Calu3 (cell line): ENCODE measurements at regions not wholly inside any gene's neighbourhood (a gene's known extent, or its start where the extent isn't known, plus 50 kb on each side); places are given as distances from the start of the nearest gene placed in this dataset.

Experiments used
- BruUV-seq: library from RNA; stranded (reverse); fragments of 400-500 nt; replicated peaks from 2 replicates; lab custom pipeline; 2021; lab: Mats Ljungman, UMichigan
- CTCF ChIA-PET: fragments of 300-600 bp; sonication (Branson Sonifier 250); formaldehyde crosslinking; loops from one replicate; lab custom pipeline; 2022; ENCODE audit warnings: antibody characterized with exemption; lab: Charles Lee
- DNase-seq: peaks from one replicate; pipeline ENCODE4 v3.0.0; 2022
- H3K27ac Mint-ChIP-seq: one replicate; pipeline ENCODE4 v1.8.0; 2022; ENCODE audit warnings: mixed read lengths; ENCODE audit not compliant: unreplicated experiment
- H3K27me3 Mint-ChIP-seq: one replicate; pipeline ENCODE4 v1.8.0; 2022; ENCODE audit warnings: mixed read lengths; ENCODE audit not compliant: unreplicated experiment
- H3K36me3 Mint-ChIP-seq: one replicate; pipeline ENCODE4 v1.8.0; 2022; ENCODE audit warnings: mild to moderate bottlenecking, moderate library complexity, mixed read lengths; ENCODE audit not compliant: insufficient read depth, unreplicated experiment
- H3K4me1 Mint-ChIP-seq: one replicate; pipeline ENCODE4 v1.8.0; 2022; ENCODE audit warnings: mild to moderate bottlenecking, low read depth, mixed read lengths; ENCODE audit not compliant: unreplicated experiment
- H3K4me3 Mint-ChIP-seq: one replicate; pipeline ENCODE4 v1.8.0; 2022; ENCODE audit warnings: mild to moderate bottlenecking, low read depth, moderate library complexity, mixed read lengths; ENCODE audit not compliant: unreplicated experiment
- H3K9me3 Mint-ChIP-seq: one replicate; pipeline ENCODE4 v1.8.0; 2022; ENCODE audit warnings: low read depth, mixed read lengths; ENCODE audit not compliant: unreplicated experiment
- CTCF ChIP-seq: fragments of 200-600 bp; IDR thresholded peaks from one replicate; pipeline ENCODE4 v1.8.0; 2022; ENCODE audit warnings: antibody characterized with exemption; ENCODE audit not compliant: unreplicated experiment
- intact Hi-C: fragments of 100-400 bp; cut with micrococcal nuclease; formaldehyde crosslinking; loops from one replicate; pipeline ENCODE4 v1.10.0; 2022; ENCODE audit not compliant: unreplicated experiment

- no TSS peak for BruUV-seq
- Mint-ChIP-seq H3K27me3 (no peaks in the 10 kb centered on the region), H3K4me3 (no peak overlapping the region), H3K4me1 (peaks cover 7% of the 10 kb centered on the region), H3K36me3 (peaks cover 9% of the 10 kb centered on the region), H3K27ac (no peak overlapping the region), H3K9me3 (no peaks in the 10 kb centered on the region)
- no peak for DNase-seq
- intact Hi-C loops = no loop called here
- no peak for TF ChIP-seq CTCF
- CTCF ChIA-PET = no interaction called here
These were observed 197.3 kb upstream of the RGS6 start for GRCh38 chr14:71734885-71735284.

DNA sequence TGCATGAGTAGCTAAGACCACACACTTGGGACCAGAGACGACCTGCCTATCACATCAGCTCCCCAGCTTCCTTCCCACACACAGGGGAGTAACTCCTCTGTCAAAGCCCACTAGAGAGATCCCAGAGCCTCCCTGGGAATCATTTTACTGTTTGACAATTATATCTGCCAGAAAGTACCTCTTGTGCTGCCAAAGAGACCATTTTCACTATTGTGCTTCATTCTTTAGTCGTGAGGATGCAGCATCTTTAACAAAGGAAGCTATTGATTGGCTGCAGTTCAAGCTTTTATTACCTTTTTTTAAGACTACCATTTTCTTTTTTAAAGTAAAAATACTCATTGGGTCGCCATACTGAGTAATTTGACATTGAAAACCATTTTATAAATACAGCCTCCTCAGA is 194.5 kb upstream of the RGS6 start:
- no peak for TF ChIP-seq CTCF
- Mint-ChIP-seq H3K27me3 (no peaks in the 10 kb centered on the region), H3K4me1 (peaks cover 16% of the 10 kb centered on the region), H3K9me3 (no peaks in the 10 kb centered on the region), H3K27ac (no peak overlapping the region), H3K36me3 (peaks cover 10% of the 10 kb centered on the region), H3K4me3 (no peak overlapping the region)
- CTCF ChIA-PET = interaction anchor here (0.7 kb wide), 1 partner anchor 88 kb away, joined by 7 read pairs; no protein-coding TSS in a partner anchor
- no peak for DNase-seq
- BruUV-seq = no TSS peak
- intact Hi-C loops = no loop called here

DNA sequence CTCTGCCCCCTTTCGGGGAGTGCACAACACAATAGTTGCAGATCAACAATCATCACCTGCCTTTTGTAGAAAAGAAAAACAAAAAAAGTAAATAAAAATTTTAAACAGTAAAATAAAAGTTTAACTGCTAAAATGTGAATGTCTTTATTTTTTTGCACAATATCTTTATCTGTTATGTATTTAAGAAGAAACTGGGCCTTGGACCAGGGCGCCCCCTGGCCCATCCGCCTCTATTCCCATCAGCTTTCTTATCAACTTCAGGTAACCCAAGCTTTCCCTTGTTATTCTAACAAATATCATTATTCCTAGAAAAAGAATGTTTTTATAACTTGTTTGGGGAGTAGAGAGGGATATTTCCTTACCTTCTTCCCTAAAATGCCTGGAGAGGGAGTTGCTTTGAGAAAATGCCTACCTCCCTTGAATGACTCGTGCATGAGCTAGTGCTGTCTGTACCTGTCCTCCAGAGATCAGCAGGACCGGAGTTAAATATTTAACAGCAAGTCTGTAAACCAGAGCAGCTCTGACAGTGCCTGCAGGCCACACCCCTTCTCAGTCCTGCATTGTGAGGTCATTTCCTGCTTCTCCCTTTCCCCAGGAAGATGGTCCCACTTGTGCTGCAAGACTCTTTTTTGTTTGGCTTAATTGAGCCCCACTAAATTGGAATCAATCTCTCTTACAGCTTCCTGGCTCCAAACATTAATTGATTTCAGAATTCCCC is 192.8 kb upstream of the RGS6 start:
- Mint-ChIP-seq H3K4me3 (no peak overlapping the region), H3K4me1 (peaks cover 16% of the 10 kb centered on the region), H3K36me3 (peaks cover 10% of the 10 kb centered on the region), H3K9me3 (no peaks in the 10 kb centered on the region), H3K27me3 (no peaks in the 10 kb centered on the region), H3K27ac (peak overlapping the region; percentile 64)
- BruUV-seq = no TSS peak
- peak; percentile 54 for DNase-seq
- intact Hi-C loops = no loop called here
- CTCF ChIA-PET = interaction anchor here (0.6 to 2.0 kb wide), 3 partner anchors 18 to 601 kb away, joined by 3 to 4 read pairs (median 3); no protein-coding TSS in a partner anchor
- no peak for TF ChIP-seq CTCF

DNA sequence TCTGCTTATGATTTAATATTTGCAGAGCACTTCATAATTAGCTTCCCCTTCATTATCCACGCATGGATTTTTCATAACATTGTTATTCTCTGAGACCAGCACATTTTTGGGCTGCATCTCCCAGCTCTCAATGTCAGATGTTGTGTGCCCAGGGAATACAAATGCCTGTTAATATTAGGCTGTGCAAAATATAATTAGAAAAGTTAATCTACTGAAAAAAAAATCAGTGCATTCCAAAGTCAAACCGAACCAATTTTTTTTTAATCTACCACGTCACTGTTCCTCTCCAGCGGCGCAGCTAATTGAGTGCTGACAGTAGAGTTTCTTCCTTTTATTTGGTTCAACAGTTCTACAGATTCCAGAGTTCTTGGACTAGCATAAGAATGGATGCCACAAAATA is 191.0 kb upstream of the RGS6 start:
- no peak for DNase-seq
- CTCF ChIA-PET = no interaction called here
- H3K4me1 Mint-ChIP-seq = peaks cover 16% of the 10 kb centered on the region

More for the DNA sequence above, 191.0 kb upstream of the RGS6 start:
- no peak overlapping the region for H3K4me3 Mint-ChIP-seq
- no TSS peak for BruUV-seq
- H3K27ac Mint-ChIP-seq = no peak overlapping the region
- intact Hi-C loops = no loop called here
- no peak for TF ChIP-seq CTCF
- H3K36me3 Mint-ChIP-seq = peaks cover 5% of the 10 kb centered on the region
- peaks cover 1% of the 10 kb centered on the region for H3K9me3 Mint-ChIP-seq
- H3K27me3 Mint-ChIP-seq = no peaks in the 10 kb centered on the region
